ENCODE measurements at regions not wholly inside any gene's neighbourhood (a gene's known extent, or its start where the extent isn't known, plus 50 kb on each side); places are given as distances from the start of the nearest gene placed in this dataset.

DNA sequence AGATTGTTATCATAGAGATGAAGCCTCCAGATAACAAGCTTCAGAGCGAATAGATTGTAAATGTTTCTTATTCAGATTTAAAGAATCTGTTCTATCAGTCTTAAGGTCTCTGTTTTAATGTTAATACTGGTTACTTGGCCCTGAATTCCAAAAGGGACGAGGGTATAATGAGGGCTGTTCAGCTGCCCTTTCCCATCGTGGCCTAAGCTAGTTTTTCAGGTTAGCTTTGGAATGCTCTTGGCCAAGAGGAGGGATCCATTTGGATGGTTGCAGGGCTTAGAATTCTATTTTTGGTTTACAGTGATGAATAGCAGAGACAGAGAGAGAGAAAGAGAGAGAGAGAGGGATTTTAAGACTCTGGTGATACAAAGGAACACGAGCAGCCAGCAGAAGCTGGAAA, 62.8 kb upstream of the UFL1 start:
- H3K4me1 Mint-ChIP-seq (ENCODE audit: low read depth, unreplicated experiment), result no peaks in the 10 kb centered on the region
- DNase-seq, result no peak
- no peaks in the 10 kb centered on the region for H3K27me3 Mint-ChIP-seq (ENCODE audit: unreplicated experiment)
- no peak overlapping the region for H3K4me3 Mint-ChIP-seq (ENCODE audit: low read depth, unreplicated experiment)
- H3K36me3 Mint-ChIP-seq (ENCODE audit: insufficient read depth, unreplicated experiment), result no peaks in the 10 kb centered on the region
- no peak overlapping the region for H3K27ac Mint-ChIP-seq (ENCODE audit: unreplicated experiment)
- BruUV-seq (replicated peaks), result no TSS peak
- H3K9me3 Mint-ChIP-seq (ENCODE audit: low read depth, unreplicated experiment), result peaks cover 6% of the 10 kb centered on the region
- CTCF ChIA-PET, result no interaction called here
- TF ChIP-seq, protein P1, sequence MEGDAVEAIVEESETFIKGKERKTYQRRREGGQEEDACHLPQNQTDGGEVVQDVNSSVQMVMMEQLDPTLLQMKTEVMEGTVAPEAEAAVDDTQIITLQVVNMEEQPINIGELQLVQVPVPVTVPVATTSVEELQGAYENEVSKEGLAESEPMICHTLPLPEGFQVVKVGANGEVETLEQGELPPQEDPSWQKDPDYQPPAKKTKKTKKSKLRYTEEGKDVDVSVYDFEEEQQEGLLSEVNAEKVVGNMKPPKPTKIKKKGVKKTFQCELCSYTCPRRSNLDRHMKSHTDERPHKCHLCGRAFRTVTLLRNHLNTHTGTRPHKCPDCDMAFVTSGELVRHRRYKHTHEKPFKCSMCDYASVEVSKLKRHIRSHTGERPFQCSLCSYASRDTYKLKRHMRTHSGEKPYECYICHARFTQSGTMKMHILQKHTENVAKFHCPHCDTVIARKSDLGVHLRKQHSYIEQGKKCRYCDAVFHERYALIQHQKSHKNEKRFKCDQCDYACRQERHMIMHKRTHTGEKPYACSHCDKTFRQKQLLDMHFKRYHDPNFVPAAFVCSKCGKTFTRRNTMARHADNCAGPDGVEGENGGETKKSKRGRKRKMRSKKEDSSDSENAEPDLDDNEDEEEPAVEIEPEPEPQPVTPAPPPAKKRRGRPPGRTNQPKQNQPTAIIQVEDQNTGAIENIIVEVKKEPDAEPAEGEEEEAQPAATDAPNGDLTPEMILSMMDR (IDR thresholded peaks at IDR 0.05; ENCODE audit: unreplicated experiment), result no peak
- intact Hi-C loops (cut with micrococcal nuclease; ENCODE audit: unreplicated experiment), result no loop called here

DNA sequence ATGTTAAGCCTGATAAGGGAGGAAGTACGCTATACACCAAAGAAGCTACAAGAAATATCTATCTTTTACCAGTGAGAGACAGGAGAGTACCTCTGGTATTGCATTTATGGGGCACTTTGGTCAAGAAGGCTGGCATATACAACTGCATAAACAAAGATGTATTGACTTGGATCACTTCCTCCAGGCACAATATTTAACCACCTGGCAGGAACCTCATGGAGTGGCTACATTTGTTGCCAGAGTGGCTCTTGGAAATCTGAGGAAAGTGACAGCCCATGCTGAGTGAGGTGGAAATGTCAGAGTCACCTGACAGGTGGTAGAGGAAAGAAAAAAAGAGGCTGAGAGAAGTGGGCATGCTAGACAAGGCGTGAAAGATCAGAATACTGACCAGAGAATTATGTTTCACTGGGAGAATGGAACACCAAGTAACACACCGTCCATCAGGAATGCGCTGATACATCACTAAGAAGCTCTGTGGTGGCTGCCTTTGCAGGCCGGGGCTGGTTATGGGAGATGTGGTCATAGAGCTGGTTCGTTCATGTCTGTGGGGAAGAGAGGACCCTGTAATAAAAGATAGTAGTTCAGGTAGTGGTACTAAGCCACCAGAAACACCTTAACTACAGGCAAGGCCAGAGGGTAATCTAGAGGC, 61.4 kb upstream of the UFL1 start:
- CTCF ChIA-PET, result no interaction called here
- H3K4me3 Mint-ChIP-seq (ENCODE audit: low read depth, unreplicated experiment), result no peak overlapping the region
- TF ChIP-seq, protein P1 (IDR thresholded peaks at IDR 0.05; ENCODE audit: unreplicated experiment), result no peak
- H3K4me1 Mint-ChIP-seq (ENCODE audit: low read depth, unreplicated experiment), result no peaks in the 10 kb centered on the region
- H3K36me3 Mint-ChIP-seq (ENCODE audit: insufficient read depth, unreplicated experiment), result no peaks in the 10 kb centered on the region
- DNase-seq, result no peak
- no peak overlapping the region for H3K27ac Mint-ChIP-seq (ENCODE audit: unreplicated experiment)
- no TSS peak for BruUV-seq (replicated peaks)
- peaks cover 6% of the 10 kb centered on the region for H3K9me3 Mint-ChIP-seq (ENCODE audit: low read depth, unreplicated experiment)
- intact Hi-C loops (cut with micrococcal nuclease; ENCODE audit: unreplicated experiment), result no loop called here
- no peaks in the 10 kb centered on the region for H3K27me3 Mint-ChIP-seq (ENCODE audit: unreplicated experiment)

DNA sequence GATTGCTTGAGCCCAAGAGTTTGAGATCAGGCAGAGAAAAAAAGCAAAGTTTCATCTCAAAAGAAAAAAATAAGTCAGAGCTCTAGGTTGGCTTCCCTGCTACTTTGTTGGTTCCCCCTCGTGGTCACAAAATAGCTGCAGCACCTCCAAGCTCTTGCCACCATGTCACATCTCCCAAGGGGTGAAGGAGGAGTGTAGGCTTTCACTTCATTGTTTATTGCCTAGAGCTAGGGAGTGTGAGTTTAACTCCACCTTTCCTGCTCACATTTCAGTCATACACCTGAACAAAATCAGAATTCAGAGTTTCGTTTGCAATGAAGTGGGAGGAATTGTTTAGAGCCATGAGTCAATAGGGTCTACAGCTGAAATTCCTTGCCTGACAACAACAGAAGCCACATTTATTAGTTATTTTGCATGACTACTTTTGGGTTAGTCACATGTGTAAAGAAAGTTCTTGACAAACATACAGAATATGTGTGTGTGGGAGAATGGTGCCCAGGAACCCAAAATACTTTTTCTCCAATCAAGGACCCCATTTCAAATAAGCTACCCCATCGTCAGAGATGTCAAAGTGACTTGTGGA, 56.2 kb upstream of the UFL1 start:
- no peak overlapping the region for H3K27ac Mint-ChIP-seq (ENCODE audit: unreplicated experiment)
- intact Hi-C loops (cut with micrococcal nuclease; ENCODE audit: unreplicated experiment), result no loop called here

DNA sequence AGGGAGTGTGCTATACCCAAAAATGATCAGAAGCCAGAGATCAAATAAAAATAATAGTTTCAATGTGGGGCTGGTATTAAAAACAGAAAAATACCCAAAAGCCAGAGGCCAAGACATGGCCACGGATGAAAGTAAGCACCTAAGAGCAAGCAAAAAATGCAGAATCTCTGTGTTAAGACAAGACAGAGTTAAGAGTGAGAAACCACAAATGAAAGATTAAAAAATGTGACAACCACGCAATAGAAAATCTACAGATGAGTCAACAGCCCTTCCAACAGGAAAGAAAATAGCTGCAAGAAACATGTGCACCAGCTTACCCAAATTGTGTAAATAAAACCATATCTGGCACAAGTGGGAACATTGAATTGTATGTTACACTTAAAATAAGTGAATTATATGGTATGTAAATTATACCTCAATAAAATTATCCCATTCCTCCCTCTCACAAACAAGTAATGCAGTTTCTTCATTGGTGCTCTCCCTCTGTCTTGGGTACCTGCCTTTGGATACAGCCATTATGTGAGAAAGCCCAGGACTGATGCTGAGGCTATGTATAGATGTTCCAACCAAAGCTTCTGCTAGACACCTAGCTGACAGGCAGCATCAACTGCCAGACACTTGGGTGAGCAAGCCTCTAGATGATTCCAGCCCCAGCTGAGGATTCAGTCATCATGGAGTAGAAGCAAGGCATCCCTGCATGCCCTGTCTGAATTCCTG, 55.3 kb upstream of the UFL1 start:
- CTCF ChIA-PET, result no interaction called here
- intact Hi-C loops (cut with micrococcal nuclease; ENCODE audit: unreplicated experiment), result no loop called here

More for the DNA sequence above, 56.2 kb upstream of the UFL1 start:
- no peak for DNase-seq
- no peaks in the 10 kb centered on the region for H3K36me3 Mint-ChIP-seq (ENCODE audit: insufficient read depth, unreplicated experiment)
- H3K9me3 Mint-ChIP-seq (ENCODE audit: low read depth, unreplicated experiment), result peaks cover 2% of the 10 kb centered on the region
- TF ChIP-seq, protein P1 (IDR thresholded peaks at IDR 0.05; ENCODE audit: unreplicated experiment), result no peak
- H3K4me3 Mint-ChIP-seq (ENCODE audit: low read depth, unreplicated experiment), result no peak overlapping the region
- CTCF ChIA-PET, result interaction anchor here (1.1 kb wide), 1 partner anchor 312 kb away, joined by 4 read pairs; no protein-coding TSS in a partner anchor
- no TSS peak for BruUV-seq (replicated peaks)
- H3K4me1 Mint-ChIP-seq (ENCODE audit: low read depth, unreplicated experiment), result no peaks in the 10 kb centered on the region
- no peaks in the 10 kb centered on the region for H3K27me3 Mint-ChIP-seq (ENCODE audit: unreplicated experiment)

More for the DNA sequence above, 55.3 kb upstream of the UFL1 start:
- no TSS peak for BruUV-seq (replicated peaks)
- H3K27me3 Mint-ChIP-seq (ENCODE audit: unreplicated experiment), result no peaks in the 10 kb centered on the region
- no peak overlapping the region for H3K4me3 Mint-ChIP-seq (ENCODE audit: low read depth, unreplicated experiment)
- H3K4me1 Mint-ChIP-seq (ENCODE audit: low read depth, unreplicated experiment), result no peaks in the 10 kb centered on the region
- H3K9me3 Mint-ChIP-seq (ENCODE audit: low read depth, unreplicated experiment), result no peaks in the 10 kb centered on the region
- H3K27ac Mint-ChIP-seq (ENCODE audit: unreplicated experiment), result no peak overlapping the region
- no peak for DNase-seq
- TF ChIP-seq, protein P1 (IDR thresholded peaks at IDR 0.05; ENCODE audit: unreplicated experiment), result no peak
- H3K36me3 Mint-ChIP-seq (ENCODE audit: insufficient read depth, unreplicated experiment), result no peaks in the 10 kb centered on the region

Data from Calu3 (cell line).